GM12872 (cell line): ENCODE measurements at regions not wholly inside any gene's neighbourhood (a gene's known extent, or its start where the extent isn't known, plus 50 kb on each side); places are given as distances from the start of the nearest gene placed in this dataset.

Experiments
- TF ChIP-seq, protein P1 (sequence below): IDR thresholded peaks from 3 replicates; pipeline ENCODE4 v1.5.1; 2011; ENCODE audit warnings: low read depth, mild to moderate bottlenecking, low read length, moderate library complexity; ENCODE audit not compliant: insufficient read depth

DNA sequence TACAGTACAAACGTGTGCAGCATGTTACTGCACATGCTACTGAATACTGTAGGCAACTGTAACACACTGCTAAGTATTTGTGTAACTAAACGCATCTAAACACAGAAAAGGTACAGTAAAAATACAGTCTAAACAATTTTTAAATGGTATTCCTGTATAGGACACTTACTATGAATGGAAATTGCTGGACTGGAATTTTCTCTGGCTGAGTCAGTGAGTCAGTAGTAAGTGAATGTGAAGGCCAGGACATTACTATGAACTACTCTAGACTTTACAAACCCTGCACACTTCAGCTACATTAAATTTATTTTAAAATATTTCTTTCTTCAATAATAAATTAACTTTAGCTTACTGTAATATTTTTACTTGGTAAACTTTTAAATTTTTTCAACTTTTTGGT, 225.0 kb upstream of the TENT5A start:
- TF ChIP-seq, protein P1, sequence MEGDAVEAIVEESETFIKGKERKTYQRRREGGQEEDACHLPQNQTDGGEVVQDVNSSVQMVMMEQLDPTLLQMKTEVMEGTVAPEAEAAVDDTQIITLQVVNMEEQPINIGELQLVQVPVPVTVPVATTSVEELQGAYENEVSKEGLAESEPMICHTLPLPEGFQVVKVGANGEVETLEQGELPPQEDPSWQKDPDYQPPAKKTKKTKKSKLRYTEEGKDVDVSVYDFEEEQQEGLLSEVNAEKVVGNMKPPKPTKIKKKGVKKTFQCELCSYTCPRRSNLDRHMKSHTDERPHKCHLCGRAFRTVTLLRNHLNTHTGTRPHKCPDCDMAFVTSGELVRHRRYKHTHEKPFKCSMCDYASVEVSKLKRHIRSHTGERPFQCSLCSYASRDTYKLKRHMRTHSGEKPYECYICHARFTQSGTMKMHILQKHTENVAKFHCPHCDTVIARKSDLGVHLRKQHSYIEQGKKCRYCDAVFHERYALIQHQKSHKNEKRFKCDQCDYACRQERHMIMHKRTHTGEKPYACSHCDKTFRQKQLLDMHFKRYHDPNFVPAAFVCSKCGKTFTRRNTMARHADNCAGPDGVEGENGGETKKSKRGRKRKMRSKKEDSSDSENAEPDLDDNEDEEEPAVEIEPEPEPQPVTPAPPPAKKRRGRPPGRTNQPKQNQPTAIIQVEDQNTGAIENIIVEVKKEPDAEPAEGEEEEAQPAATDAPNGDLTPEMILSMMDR: no peak

DNA sequence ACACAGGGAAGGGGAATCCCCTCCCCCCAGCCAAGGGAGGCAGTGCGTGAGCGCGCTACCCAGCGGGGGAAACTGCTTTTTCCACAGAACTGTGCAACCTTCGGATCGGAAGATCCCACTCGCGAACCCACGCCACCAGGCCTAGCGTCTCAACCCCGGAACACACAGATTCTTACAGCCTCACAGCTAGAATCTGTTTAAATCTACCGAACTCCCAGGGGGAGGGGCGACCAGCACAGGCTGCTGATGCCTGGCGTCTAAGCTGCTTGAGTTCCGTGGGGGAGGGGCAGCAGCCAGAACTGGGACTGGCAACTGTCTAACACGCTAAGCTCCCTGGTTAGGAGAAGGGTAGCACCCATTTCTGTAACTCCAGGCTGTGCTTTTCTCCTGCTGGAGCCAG, 217.3 kb upstream of the TENT5A start:
- TF ChIP-seq, protein P1: no peak

DNA sequence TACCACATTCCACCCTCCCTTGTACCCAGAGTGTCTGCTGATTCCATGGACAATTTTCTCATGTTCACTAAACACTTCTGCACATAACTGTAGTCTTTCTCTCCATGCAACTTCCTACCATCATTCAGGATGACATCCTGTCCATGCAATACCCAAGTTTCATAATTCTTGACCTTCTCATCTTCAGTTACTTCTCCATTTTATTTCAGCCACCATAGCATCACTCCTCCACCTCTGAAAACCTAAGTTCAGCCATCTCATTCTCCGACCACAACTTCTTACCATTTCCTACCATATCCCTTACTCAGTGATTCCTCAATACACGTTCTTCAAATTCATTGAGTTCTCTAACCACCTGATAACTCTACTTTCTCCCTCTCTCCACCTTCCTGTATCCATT, 216.5 kb upstream of the TENT5A start:
- TF ChIP-seq, protein P1: no peak

- TF ChIP-seq, protein P1: no peak
Measured at GRCh38 chr6:81966968-81967367, 214.5 kb upstream of the TENT5A start.

DNA sequence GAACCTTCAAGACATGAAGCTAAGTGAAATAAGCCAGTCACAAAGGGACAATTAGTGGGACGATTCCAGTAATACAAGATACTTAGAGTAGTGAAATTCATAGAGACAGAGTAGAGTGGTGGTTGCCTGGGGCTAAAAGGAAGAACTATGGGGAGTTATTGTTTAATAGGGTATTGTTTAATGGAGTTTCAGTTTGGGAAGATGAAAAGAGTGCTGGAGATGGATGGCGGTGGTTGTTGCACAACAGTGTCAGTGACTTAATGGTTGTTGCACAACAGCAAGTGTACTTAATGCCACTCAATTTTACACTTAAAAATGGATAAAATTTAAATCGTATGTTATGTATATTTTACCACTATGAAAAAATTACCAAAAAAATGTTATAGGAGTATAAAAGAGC, 209.7 kb upstream of the TENT5A start:
- TF ChIP-seq, protein P1: no peak

DNA sequence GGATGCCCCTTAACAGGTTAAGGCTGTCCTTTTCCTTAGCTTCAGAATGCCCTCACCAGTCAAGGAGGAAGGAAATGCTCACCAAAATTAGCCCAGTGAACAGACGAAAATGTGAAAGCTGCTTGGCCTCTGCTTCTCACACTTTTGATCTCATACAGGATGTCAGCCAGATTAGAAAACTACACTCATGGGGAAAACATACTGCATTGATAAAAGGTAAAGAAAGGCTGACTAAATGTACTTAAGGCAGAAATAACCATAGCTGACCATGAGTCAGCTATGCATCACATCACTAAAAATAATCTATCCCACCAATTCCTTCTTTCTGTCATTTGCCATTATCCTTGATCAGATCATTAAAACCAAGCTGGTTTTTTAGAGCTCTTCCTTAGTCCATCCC, 198.4 kb upstream of the TENT5A start:
- TF ChIP-seq, protein P1: no peak

DNA sequence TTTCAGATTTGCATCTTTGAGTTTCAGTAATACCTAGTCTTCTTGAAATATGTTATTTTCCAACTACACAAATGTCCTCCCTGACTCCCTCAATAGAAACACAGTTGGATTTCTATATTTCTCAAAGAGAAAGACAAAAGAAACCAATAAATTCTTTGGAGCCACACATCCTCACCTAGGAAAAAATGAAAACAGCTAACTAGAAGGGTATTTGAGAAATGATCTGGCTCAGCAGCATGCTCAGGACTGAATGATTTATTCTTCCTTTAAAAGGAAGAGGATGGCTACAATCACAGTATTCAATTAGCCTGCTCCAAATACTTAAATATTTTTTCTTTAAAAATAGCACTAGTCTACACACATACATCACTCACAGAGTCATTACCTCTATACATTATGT, 196.4 kb upstream of the TENT5A start:
- TF ChIP-seq, protein P1: no peak

GRCh38 chr6:81944661-81945060, 192.2 kb upstream of the TENT5A start:
- TF ChIP-seq, protein P1: no peak
